Effector CD8-positive, alpha-beta T cell (primary cell): ENCODE measurements at regions not wholly inside any gene's neighbourhood (a gene's known extent, or its start where the extent isn't known, plus 50 kb on each side); places are given as distances from the start of the nearest gene placed in this dataset.

Source experiments
- DNase-seq: peaks from one replicate; lab custom pipeline; 2025; lab: John Stamatoyannopoulos, UW

DNA sequence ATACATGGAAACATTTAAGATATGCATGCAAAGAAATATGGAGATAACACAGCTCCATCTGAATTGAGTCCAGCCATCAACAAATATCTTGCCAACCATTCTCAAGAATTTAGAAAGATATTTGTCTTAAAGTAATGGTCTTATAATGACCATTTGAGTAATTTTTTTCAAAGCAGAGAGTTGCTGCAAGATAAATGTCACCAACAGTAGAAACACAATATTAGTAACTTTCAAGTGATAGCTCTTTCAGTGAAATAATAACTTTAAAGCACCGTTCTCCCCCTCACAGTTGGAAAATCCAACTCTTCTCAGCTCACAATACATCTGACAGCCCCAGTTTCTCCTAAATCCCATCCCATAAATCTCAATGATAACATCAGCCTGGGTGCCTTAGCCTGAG is 481.0 kb upstream of the ADAMTS5 start:
- DNase-seq: no peak

DNA sequence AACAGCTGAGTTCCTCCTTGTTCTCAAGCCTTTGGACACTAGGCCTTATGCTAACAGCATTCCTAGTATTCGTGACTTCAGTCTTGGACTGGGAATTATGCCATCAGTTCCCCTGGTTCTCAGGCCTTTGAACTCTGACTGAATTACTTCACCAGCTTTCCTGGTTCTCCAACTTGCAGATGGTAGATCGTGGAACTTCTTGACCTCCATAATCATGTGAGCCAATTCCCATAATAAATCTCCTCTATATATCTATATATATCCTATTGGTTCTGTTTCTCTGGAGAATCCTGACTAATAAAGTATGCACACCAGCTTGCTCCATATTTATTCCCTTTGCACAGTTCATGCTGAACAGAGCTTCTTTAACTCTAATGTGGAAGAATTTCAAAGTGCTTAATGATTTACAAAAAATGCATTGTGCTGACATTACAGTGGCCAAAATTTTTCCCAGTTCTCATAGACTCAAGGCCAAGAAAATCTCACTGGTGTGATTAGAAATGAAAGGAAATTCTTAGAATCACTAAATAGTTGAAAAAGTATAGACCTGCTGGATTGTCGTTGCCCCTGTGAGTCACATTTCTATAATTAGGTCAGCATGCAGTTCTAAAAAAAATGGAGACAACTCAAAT is 462.9 kb upstream of the ADAMTS5 start:
- no peak for DNase-seq

DNA sequence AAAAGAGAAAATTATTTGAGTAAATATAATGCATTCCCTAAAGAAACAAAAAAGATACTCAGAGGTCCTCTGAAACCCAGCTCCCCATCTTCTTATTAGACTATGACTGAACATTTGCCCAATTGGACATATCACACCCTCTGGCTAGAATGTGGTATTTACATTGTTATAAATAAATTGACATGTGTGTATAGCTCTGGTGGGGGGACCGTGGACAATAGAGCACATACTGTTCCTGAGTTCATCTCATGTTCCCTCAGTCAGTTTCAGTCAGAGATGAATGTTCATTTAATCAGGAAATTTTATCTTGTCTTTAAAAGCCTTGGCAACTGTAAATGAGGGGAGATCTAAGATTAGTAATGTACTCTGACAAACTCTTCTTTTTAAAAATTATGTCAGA is 459.3 kb upstream of the ADAMTS5 start:
- DNase-seq: no peak

DNA sequence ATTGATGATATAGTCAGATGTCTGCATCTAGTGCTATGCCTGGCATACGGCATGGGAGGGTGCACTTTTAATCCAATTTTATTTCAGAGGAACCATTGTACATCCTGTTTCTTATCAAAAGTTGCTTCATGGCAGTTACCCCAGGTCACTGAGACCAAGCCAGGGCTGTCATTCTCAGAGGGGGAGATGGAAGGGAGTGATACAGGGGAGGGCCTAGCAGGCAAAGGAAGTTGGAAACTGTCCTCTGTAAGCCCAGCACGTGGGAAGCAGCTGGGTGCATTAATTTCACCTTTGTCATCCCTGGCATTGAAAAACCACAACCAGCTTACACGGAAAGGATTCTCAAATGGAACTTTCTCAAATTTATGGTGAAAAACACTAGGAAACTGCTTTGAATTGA is 458.7 kb upstream of the ADAMTS5 start:
- DNase-seq: no peak

DNA sequence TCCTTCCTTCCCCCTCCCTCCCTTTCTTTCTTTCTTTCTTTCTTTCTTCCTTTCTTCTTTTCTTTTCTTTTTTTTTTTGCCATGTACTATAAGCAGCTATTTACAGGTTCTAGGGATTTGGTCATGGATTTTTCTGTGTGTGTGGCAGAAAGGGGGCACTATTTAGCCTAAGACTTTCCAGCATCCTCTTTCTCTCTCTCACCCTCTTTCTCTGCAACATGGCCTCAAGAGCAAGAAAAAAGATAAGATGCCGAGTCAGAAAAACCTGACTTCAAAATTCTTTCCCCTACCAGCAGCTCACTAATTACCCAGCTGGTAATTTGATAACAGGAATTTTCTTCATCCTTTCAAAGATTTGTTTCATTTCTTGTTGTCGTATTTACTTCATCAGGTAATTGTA is 458.3 kb upstream of the ADAMTS5 start:
- no peak for DNase-seq

DNA sequence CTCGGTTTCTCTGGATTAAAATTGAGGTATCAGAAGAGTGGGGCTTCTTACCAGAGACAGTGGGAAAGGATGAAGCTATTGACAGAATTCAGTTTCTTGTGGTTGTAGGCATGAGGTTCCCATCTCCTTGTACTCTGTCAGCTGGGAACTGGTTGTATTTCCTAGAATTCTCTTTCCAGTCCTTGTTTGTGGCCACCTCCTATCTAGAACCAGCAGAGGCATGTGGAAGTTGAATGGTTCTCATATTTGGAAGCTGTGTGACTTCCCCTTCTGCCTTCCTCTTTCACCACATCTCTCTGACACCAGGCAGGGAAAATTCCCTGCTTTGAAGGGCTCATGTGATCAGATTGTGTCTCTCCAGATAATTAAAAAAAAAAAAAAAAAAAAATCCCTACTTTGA is 457.7 kb upstream of the ADAMTS5 start:
- no peak for DNase-seq

DNA sequence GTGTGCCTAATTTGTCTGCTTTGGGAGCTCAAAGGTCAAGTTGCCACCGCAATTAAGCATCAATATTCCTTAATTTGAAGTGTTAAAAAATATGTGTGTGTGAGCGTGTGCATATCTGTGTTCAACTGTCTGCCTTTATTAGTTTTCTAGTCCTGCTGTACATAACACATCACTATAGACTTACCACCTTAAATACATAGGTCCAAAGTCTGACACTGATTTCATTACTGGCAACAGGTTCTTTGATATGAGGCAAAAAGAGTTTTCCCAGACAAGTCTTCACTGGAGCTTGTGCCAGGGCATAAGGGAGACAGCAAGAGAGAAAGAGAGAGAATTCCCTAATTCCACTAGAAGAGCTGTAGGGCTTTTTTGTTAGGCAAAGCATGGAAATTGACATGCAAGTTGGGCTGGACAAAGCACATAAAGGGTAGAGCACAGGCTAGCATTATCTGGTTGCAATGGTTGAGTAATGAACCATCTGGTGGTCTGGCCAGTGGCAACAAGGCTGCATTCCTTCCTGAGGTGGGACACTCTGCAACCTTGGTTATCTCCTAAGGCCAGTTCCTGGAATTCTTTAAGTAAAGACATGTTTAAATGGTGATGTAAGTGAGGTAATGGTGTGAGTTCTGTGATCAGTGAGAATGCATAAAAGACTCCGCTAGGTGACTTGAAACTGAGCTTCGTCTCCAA is 457.2 kb upstream of the ADAMTS5 start:
- no peak for DNase-seq

DNA sequence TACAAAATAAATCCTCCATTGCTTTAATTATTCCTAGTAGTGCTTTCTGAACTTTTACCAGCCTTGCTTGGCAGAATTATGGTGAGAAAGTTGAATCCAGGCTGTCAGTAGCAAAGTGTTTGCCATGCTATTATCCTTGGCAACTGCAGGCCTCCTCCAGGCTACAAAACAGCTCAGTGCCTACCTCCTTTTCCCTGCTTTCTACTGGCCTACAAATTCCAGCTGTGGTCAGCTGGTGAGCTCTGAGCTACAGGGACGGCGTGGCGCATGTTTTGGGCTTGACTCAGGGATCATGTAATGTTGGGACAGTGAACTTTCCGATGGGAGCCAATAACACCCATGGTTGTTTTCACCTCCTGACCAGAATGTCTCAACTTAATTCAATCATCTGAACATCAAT is 456.1 kb upstream of the ADAMTS5 start:
- no peak for DNase-seq

DNA sequence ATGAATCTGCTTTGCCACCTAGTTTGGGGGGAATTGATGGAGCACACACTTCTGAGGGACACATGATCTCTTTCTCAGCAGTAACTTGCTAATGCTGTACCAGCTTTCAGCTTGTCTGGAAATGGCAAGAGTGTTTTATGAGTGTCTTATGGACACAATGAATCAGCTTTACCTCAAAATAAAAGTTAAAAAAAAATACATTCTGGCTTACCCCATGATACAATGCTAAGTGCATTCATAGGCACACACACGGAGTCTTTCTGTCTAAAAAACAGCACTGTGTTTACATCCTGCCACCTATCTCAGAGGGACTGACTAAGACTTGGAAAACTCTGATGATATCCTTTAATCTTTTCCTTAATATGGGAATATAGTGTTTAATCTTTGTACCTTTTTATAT is 455.5 kb upstream of the ADAMTS5 start:
- no peak for DNase-seq

DNA sequence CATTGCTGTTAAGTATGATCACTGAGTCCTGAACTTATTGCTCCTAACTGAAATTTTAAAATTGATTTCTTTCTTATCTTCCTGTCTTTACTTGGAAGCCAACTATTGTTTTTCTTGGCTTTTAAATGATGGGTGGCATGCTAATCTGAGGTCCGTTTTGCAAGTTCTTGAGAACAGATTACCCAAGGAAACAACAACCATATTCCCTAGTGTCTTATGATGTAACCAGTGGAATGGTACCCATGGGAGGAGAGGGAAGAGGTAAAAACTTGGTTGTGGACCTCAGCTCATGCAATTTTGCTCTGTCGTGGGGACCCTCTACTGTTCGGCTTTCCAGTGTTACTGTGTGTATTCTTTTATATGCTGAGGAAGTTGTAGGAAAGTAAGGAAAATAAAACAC is 454.8 kb upstream of the ADAMTS5 start:
- no peak for DNase-seq

DNA sequence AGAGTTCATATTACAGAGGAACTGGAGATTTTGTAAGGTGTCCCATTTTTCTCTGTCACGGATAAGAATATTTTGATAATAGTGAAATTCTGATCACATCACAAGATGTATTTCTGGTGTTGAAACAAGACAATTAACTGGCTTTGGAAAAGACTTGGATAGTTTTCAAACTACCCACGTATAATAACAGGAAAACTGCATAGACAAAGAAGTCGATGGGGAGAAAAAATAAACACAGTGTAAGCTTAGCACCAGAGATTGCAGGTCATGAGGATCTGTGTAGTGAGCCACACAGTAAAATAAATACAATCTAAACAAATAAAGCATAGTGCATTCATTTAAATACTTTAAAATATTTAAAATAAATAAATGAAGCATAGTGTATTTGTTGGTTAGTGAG is 452.3 kb upstream of the ADAMTS5 start:
- DNase-seq: no peak

DNA sequence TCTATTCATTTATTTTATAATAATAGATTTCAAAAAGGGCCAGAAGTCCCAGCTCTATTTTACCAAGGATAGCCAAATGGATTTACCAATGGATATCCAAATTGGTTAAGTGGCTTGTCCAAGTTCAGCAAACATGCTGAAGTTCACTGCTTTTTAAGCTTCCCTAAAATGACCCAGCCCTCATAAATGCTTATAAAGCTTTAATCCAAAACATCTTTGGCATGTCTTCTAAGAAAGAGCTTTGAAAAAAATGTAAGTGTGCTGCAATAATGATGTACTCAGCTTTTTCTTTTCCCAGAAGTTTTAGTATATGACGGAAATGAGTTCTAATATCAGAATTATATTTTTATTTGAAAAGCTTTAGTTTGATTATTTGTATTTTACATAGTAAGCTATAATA is 451.5 kb upstream of the ADAMTS5 start:
- DNase-seq: no peak

DNA sequence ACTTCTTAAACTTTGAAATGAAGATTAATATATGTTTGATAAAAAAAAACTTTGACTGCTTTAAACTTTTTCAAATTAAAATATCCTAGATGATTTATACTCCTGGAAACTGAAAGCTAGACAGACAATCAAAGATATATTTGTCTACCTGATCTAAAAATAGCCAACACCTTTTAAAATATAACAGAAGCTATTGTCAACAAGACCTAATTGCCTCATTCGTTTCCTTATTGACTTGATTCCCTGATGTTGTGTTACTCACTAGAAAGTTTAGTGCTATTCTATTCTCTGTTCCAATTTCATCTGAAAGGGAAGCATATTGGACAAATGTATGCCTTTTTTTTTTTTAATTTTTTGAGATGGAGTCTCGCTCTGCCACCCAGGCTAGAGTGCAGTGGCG is 445.6 kb upstream of the ADAMTS5 start:
- DNase-seq: no peak

DNA sequence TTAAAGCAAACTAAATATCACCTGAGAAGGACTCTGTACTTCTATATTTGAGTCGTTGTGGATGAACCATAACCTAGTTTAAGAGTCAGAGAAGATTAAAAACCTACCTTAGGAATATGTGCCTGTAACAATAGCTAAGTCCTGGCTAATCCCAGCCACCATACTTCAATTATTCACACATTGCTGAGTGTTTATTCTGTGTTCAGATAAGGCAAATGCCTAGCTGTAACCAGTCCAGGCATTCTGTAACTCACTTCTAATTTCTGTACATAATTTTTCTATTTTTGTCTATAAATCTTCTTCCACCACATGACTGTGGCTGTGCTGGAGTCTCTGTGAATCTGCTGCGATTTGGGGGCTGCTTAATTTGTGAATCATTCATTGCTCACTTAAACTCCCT is 441.9 kb upstream of the ADAMTS5 start:
- DNase-seq: no peak

DNA sequence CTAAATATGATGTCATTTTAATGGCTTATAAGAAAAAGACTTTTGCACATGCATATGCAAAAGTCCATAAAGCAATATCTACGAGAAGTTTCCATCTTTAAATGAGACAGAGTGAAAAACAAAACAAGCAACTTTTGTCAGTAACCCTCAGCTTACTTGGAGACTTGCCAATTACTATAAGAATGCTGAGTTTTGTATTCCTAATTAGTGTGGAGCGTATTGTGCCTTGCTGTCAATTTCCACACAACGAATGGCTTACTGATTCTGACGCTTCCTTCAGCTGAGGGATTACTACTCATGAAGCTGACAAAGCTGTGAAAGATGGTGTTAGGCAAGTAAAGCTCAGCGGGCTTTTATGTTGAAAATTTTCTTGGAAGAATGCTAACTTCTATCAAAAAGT is 440.4 kb upstream of the ADAMTS5 start:
- no peak for DNase-seq

DNA sequence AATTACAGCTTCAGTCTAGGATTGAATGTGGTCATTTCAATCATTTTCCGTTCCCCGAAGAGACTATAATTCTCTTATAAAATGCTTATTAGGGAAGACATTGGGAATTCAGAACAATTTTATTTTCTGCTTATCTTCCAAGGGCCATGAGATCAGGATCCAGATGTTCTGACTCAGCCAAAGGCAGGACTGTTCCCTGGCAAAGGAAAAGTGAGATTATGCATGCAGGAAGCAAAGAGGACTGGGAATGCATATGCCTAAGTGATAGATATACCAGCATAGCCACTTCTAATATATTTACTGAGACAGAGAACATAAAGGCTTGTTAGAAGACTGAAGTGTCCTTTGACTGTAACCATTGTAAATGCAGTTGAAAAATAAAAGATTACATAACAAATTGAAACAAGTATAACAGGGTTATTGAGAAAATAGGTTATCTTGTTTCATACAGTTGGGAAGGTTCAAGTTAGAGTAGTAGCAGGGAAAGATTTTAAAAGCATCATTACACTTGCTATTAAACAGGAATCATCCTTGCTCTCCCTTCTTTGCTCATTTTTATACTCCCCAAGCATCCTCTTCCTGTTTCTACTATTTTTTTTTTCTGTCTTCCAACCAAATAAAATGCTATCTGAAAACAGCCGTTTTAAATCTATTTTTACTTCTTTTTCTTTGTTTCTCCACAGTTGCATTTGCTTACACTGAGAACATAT is 439.6 kb upstream of the ADAMTS5 start:
- DNase-seq: no peak

DNA sequence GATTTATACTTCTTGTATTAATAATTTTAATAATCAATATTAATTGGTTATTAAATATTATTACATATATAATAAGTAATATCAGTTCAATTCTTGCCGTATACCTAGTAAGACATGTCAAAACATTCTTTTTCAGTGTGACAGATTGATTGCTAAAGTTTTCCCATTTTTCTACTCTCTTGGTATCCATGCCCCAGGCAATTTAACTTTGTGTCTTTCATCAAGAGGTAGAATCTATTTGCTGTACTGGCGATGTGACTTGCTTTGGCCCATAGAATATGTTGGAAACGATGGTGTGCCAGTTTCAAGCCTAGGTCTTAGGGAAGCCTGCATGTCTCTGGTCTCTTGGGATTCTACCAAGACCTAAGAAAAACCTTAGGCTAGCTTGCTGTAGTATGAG is 436.1 kb upstream of the ADAMTS5 start:
- DNase-seq: no peak

DNA sequence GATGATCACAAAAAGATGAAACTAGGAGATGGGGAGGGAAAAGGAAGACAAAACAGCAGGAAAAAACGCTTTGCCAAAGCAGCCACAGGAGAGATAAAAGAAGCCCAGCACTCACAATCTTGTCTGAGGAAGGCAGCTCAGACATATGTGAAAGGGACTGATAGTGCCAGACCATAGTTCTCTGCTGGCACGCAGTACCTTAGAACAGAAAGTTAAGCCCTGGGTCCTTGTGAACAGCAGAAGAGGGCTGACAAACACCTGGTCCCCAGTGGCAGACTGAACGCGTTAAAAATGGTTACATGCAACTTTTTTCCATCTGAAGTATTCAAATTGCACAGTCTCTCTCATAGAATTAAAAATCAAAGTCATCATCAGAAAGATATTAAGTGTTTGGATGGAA is 433.2 kb upstream of the ADAMTS5 start:
- no peak for DNase-seq

DNA sequence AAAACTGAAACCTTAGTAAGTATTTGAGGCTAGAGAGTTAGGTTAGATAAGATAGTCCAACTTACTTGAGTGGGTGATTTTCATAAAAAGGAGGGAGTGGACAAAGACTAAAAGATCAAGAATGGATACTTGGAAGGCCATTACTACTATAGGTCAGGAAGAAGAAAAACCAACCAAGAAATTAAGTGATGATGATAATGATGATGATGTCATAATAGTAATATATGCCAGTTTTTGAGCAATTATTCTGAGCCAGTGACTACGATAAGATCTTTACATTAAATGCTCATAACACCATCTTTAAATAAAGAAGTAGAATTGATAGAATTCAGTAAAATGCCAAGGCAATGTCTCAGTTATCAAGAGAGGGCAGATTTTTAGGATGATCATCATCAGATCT is 430.7 kb upstream of the ADAMTS5 start:
- no peak for DNase-seq

DNA sequence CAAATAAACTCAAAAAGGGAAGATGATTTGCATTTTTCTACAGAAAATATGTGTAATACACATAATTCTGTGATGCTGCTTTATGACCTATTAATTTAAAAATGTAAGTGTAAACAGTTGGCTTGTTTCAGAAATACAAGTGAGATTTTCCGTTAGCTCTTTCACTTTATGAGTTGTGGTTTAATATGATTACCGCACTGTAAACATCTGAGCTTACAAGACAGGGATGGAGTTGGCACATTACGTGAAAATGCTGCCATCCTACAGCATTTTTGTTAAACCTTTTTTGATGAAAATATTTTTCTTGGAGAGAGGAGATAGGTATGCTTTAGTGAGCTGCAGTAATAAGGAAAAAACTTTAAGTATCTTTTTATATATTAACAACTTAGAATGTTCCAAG is 426.8 kb upstream of the ADAMTS5 start:
- DNase-seq: no peak

DNA sequence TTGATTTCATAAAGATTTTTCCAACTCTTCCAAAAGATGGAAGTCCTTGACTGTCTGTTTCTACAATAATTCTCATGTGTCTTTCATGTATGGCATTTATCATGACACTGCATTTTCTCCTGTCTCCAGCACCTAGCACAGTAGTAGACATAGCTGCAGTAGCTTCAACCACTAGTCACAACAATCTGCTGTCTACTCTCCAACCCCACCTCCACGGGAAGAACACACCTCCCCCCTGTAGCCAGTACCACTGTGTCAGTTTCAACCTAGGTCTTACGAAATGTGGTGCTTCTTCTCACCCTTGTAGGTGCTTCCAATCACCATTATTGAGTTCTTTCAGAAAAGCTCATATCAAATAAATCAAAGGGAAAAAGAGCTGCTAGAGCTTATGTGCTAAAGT is 425.1 kb upstream of the ADAMTS5 start:
- no peak for DNase-seq

DNA sequence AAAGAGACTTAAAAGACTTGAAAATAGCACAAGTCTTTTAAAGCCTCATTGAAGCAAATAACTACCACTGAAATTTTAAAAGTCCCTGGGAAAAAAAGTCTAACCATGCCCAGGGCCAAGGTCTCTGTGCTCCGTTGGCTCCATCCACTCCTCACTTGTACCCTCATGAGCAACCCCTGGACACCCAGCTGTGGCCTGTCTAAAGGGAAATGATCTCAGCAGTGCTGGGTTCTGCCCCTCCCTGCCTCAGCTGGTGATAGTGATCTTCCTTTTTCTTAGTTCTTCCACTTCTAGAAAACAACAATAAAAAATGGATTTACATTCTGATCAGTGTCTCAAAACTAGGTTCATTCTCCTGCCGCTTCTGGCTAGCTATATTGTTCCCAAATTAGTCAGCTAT is 423.5 kb upstream of the ADAMTS5 start:
- DNase-seq: no peak

DNA sequence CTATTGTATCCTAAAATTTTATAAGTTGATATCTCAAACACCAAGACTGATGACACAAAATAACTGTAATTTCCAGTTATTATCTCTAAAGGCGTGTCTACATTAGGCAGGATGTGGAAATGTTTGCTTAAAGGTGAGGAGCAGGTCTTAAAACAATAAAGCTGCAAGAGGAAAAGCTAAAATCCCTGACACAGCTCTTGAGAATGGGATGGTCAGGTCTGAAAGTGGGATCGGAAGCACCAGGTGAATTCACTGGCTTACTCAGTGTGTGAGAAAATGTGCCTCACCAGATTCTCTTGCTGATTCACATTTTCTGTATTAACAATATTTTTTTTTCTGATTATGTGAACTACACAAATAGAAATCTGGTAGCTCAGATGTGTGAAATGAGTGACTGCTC is 421.9 kb upstream of the ADAMTS5 start:
- DNase-seq: no peak

DNA sequence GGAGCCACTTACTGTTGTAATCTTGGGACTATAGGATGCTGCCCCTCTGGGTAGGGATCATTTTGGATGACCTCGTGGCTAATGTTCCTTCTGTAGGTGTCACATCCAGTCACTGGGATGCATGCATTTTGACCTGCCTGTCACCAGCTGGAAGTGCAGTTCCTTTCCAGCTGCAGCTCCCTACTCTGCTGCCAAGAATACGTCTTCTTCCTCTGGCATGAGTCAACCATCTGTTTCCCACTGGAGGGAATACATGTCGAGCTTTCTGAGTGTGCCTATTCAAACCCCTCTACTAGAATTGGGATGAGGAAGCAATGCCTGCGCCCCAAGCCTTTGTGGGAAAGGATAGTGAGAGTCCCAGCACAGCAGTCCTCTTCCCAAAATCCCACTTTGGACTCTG is 415.5 kb upstream of the ADAMTS5 start:
- no peak for DNase-seq
